HEK293T (cell line): ENCODE measurements at regions not wholly inside any gene's neighbourhood (a gene's known extent, or its start where the extent isn't known, plus 50 kb on each side); places are given as distances from the start of the nearest gene placed in this dataset.

Experiments used
- CTCF ChIA-PET: fragments of 350-600 bp; formaldehyde crosslinking; extraction: SDS; loops from one replicate; lab custom pipeline; 2021; ENCODE audit warnings: antibody characterized with exemption, inconsistent platforms; lab: Yijun Ruan, JAX
- POLR2A ChIA-PET: fragments of 350-600 bp; formaldehyde crosslinking; extraction: SDS; loops from one replicate; lab custom pipeline; 2020; ENCODE audit warnings: antibody characterized with exemption, inconsistent platforms; lab: Yijun Ruan, JAX
- DNase-seq: peaks from one replicate; pipeline ENCODE4 v3.0.0; 2012; ENCODE audit warnings: mixed read lengths; ENCODE audit errors: extremely low spot score
- ARNT ChIP-seq: fragments of 450-650 bp; IDR thresholded peaks from 2 replicates; pipeline ENCODE4 v1.6.1; 2017; ENCODE audit warnings: mild to moderate bottlenecking
- BHLHE40 ChIP-seq: fragments of 450-650 bp; IDR thresholded peaks from 2 replicates; pipeline ENCODE4 v1.6.1; 2016; ENCODE audit warnings: mild to moderate bottlenecking, moderate library complexity, borderline replicate concordance
- CTBP1 ChIP-seq: fragments of 450-650 bp; IDR thresholded peaks from 2 replicates; pipeline ENCODE4 v1.6.1; 2016; ENCODE audit warnings: borderline replicate concordance
- ELF4 ChIP-seq: fragments of 450-650 bp; IDR thresholded peaks from 2 replicates; pipeline ENCODE4 v1.6.1; 2017; ENCODE audit warnings: antibody characterized with exemption
- FOXA1 ChIP-seq: fragments of 450-650 bp; IDR thresholded peaks from 2 replicates; pipeline ENCODE4 v1.6.1; 2016; ENCODE audit warnings: mild to moderate bottlenecking
- FOXK2 ChIP-seq: fragments of 450-650 bp; IDR thresholded peaks from 2 replicates; pipeline ENCODE4 v1.6.1; 2016; ENCODE audit warnings: mild to moderate bottlenecking
- FOXM1 ChIP-seq: fragments of 450-650 bp; IDR thresholded peaks from 2 replicates; pipeline ENCODE4 v1.6.1; 2017; ENCODE audit warnings: mild to moderate bottlenecking, borderline replicate concordance
- HDGF ChIP-seq: fragments of 450-650 bp; IDR thresholded peaks from 2 replicates; pipeline ENCODE4 v1.6.1; 2017; ENCODE audit warnings: antibody characterized with exemption, borderline replicate concordance
- L3MBTL2 ChIP-seq: fragments of 450-650 bp; conservative IDR thresholded peaks from 2 replicates; pipeline ENCODE4 v1.6.1; 2016; ENCODE audit warnings: mild to moderate bottlenecking
- LEF1 ChIP-seq: fragments of 450-650 bp; IDR thresholded peaks from 2 replicates; pipeline ENCODE4 v1.6.1; 2017; ENCODE audit warnings: mild to moderate bottlenecking, borderline replicate concordance
- NFRKB ChIP-seq: fragments of 450-650 bp; IDR thresholded peaks from 2 replicates; pipeline ENCODE4 v1.6.1; 2016; ENCODE audit warnings: mild to moderate bottlenecking, moderate library complexity
- SP1 ChIP-seq: fragments of 450-650 bp; IDR thresholded peaks from 2 replicates; pipeline ENCODE4 v1.6.1; 2017
- SUZ12 ChIP-seq: fragments of 450-650 bp; IDR thresholded peaks from 2 replicates; pipeline ENCODE4 v1.6.1; 2016; ENCODE audit warnings: mild to moderate bottlenecking
- TARDBP ChIP-seq: fragments of 450-650 bp; IDR thresholded peaks from 2 replicates; pipeline ENCODE4 v1.6.1; 2016
- ZNF384 ChIP-seq: fragments of 450-650 bp; IDR thresholded peaks from 2 replicates; pipeline ENCODE4 v1.6.1; 2016
- TF ChIP-seq, protein P1 (sequence below): fragments of 450-650 bp; IDR thresholded peaks from 2 replicates; pipeline ENCODE4 v1.6.1; 2016

GRCh38 chr21:14903172-14903865, 161.5 kb downstream of the NRIP1 start:
- ChIA-PET POLR2A (no interaction called here), CTCF (no interaction called here)
- TF ChIP-seq HDGF (no peak), FOXM1 (no peak), SP1 (no peak), ZNF384 (no peak), NFRKB (no peak), FOXK2 (no peak), L3MBTL2 (no peak), BHLHE40 (no peak), TARDBP (no peak), SUZ12 (no peak), ARNT (no peak), LEF1 (no peak), FOXA1 (no peak), ELF4 (no peak), CTBP1 (no peak)
- TF ChIP-seq, protein P1, sequence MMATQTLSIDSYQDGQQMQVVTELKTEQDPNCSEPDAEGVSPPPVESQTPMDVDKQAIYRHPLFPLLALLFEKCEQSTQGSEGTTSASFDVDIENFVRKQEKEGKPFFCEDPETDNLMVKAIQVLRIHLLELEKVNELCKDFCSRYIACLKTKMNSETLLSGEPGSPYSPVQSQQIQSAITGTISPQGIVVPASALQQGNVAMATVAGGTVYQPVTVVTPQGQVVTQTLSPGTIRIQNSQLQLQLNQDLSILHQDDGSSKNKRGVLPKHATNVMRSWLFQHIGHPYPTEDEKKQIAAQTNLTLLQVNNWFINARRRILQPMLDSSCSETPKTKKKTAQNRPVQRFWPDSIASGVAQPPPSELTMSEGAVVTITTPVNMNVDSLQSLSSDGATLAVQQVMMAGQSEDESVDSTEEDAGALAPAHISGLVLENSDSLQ, result no peak
- no peak for DNase-seq

DNA sequence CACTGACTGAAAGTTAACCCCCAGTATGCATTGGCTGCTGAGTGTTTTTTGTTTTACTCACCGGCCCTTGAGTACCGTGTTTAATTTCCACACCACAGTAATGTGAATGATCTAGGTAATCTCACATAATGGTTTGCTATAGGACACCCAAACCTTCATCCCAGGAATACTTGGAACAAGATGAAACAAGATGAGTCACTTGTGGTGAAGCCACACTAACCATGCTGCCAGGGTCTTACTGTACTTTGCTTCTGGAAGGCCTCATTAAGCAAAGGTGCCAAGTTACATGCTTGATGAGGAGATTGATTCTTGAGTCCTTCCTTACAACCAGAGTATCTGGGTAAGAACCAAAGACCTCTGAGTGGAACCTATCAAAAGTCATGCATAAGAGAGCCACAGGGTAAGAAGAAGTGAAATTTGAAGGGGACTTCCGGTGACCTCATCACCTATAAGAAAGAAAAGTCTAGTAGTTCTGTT, 163.3 kb downstream of the NRIP1 start:
- ChIA-PET POLR2A (no interaction called here), CTCF (no interaction called here)
- no peak for DNase-seq
- TF ChIP-seq ARNT, result no peak
- no peak for TF ChIP-seq ZNF384
- no peak for TF ChIP-seq FOXA1
- no peak for TF ChIP-seq CTBP1
- TF ChIP-seq BHLHE40, result no peak
- no peak for TF ChIP-seq ELF4
- TF ChIP-seq FOXM1, result no peak
- TF ChIP-seq SP1, result no peak
- no peak for TF ChIP-seq SUZ12
- no peak for TF ChIP-seq FOXK2
- TF ChIP-seq TARDBP, result no peak
- TF ChIP-seq LEF1, result no peak

DNA sequence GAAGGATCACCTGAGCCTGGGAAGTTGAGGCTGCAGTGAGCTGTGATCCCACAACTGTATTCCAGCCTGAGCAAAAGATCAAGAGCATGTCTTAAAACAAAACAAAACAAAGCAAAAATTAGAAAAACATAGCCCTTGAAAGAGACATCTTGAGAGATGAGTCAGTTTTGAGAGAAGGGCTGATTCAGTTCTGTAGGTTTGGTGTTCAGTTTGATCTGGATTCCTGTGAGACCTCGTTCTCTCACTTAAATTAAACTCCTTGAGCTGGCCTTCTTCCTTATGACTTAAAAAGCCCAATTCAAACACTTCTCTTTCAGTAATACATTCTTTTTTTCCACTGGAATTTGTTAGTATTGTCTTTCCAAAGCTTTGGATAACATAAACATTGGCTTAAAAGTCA, 164.2 kb downstream of the NRIP1 start:
- TF ChIP-seq TARDBP (no peak), SP1 (no peak), L3MBTL2 (no peak), ARNT (no peak), ELF4 (no peak), ZNF384 (no peak), FOXM1 (no peak), CTBP1 (no peak), FOXK2 (no peak)
- TF ChIP-seq, protein P1, result no peak
- ChIA-PET POLR2A (no interaction called here), CTCF (no interaction called here)
- DNase-seq, result no peak

DNA sequence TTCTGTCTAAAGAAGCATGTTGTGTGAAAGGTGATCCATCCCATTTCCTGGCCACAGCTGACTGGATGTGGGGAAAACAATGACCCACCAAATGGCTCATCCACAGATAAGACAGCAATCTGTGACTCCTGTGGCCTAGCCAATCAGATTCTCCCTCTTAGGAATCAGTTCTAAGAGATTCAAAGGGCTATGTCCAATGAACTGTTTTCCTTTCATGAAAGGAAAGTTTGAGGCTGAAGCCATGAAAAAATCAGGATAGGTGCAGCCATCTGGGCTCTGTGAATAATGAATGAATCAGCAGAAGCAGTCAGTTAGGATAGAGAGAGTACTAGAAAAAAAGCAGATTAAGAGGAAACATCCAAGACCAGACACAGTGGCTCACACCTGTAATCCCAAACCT, 164.7 kb downstream of the NRIP1 start:
- no peak for TF ChIP-seq LEF1
- TF ChIP-seq HDGF, result no peak
- no peak for TF ChIP-seq SP1
- no peak for TF ChIP-seq ARNT
- TF ChIP-seq CTBP1, result no peak
- no peak for TF ChIP-seq FOXA1
- no peak for TF ChIP-seq ZNF384
- TF ChIP-seq NFRKB, result no peak
- TF ChIP-seq ELF4, result no peak
- CTCF ChIA-PET, result no interaction called here

GRCh38 chr21:14895792-14896191, 169.0 kb downstream of the NRIP1 start:
- ChIA-PET POLR2A (no interaction called here), CTCF (no interaction called here)
- no peak for DNase-seq
- TF ChIP-seq HDGF (no peak), ZNF384 (no peak)

More for the DNA sequence above, 164.7 kb downstream of the NRIP1 start:
- POLR2A ChIA-PET, result no interaction called here
- no peak for DNase-seq

DNA sequence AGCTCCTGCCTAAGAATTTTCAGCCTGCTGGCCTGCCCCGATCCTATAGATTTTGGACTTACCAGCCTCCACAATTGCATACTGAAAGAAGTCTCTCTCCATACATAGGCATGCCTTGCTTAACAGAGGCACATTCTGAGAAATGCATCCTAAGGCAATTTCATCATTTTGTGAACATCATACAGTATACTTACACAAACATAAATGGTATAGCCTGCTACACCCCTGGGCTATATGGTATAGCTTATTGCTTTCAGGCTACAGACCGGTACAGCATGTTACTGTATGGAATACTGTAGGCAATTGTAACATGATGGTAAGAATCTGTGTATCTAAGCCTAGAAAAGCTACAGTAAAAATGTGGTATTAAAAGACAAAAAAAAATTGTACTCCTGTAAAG, 174.7 kb downstream of the NRIP1 start:
- no peak for TF ChIP-seq SUZ12
- no peak for TF ChIP-seq ARNT
- no peak for TF ChIP-seq LEF1
- no peak for TF ChIP-seq BHLHE40
- TF ChIP-seq NFRKB, result no peak
- TF ChIP-seq CTBP1, result no peak
- TF ChIP-seq FOXK2, result no peak
- TF ChIP-seq SP1, result no peak
- no peak for TF ChIP-seq FOXM1
- TF ChIP-seq, protein P1, result no peak
- TF ChIP-seq ELF4, result no peak
- no peak for TF ChIP-seq L3MBTL2
- no peak for TF ChIP-seq TARDBP
- TF ChIP-seq FOXA1, result no peak
- no peak for TF ChIP-seq HDGF
- no peak for TF ChIP-seq ZNF384
- no peak for DNase-seq
- CTCF ChIA-PET, result no interaction called here
- POLR2A ChIA-PET, result no interaction called here
